ENCODE measurements at regions not wholly inside any gene's neighbourhood (a gene's known extent, or its start where the extent isn't known, plus 50 kb on each side); places are given as distances from the start of the nearest gene placed in this dataset.

DNA sequence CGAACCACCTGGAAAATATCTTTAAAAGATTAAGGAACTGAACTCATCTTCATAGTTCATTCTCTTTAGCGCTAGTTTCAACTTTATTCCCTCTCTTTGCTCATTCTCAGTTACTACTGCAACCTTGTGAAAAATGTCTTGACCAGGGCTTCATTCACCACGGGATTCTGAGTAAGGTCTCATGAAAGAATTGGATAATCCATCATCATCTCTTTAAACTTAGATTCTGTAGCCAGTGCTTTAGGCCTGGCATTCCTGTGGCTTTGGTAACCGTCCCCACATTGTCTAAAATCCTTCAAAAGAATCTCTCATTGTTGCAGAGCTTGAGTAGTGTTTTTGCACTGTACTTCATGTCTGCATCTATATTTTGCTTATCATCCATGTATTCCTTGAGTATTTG is 229.5 kb downstream of the ETAA1 start:
- H3K79me2 ChIP-seq (ENCODE audit: control insufficient read depth, insufficient read depth, low read length), result no peaks in the 10 kb centered on the region
- dilution Hi-C loops (cut with MboI; ENCODE audit: extremely low pct_ligation_motif_present, low sequenced_read_pairs), result no loop called here
- FAIRE-seq (no peak), DNase-seq (ENCODE audit: low read depth, low spot score) (no peak)
- ChIA-PET POLR2A (no interaction called here), CTCF (no interaction called here)
- H2AFZ ChIP-seq (ENCODE audit: low read depth, low read length), result no peak overlapping the region
- no peaks in the 10 kb centered on the region for H3K9me3 ChIP-seq (replicated peaks; ENCODE audit: control insufficient read depth, insufficient read depth, low read length)
- H3K9ac ChIP-seq (replicated peaks; ENCODE audit: extremely low read depth, insufficient read depth, low read length), result no peak overlapping the region
- H3K4me2 ChIP-seq (ENCODE audit: insufficient read depth, low read length), result no peak overlapping the region
- H3K4me3 ChIP-seq (replicated peaks in 1 of 3; ENCODE audit: insufficient read depth in 1 of 3, low read depth in 1 of 3, low read length in 3 of 3), result no peak overlapping the region
- H3K4me1 ChIP-seq (ENCODE audit: control insufficient read depth, extremely low read depth, insufficient read depth, low read length), result no peaks in the 10 kb centered on the region
- H3K27ac ChIP-seq (ENCODE audit: insufficient read depth, low read depth, low read length), result no peak overlapping the region
- H3K27me3 ChIP-seq (ENCODE audit: control insufficient read depth in 2 of 2, insufficient read depth in 2 of 2, low read length in 2 of 2), result no peaks in the 10 kb centered on the region
- H3K36me3 ChIP-seq (ENCODE audit: control insufficient read depth in 2 of 2, extremely low read depth in 1 of 2, insufficient read depth in 2 of 2, low read length in 2 of 2), result no peaks in the 10 kb centered on the region
- H4K20me1 ChIP-seq (replicated peaks; ENCODE audit: control insufficient read depth, extremely low read depth, insufficient read depth, low read length), result no peaks in the 10 kb centered on the region
- intact Hi-C loops (cut with micrococcal nuclease), result no loop called here
- BruUV-seq (replicated peaks), result no TSS peak
- no peaks in the 10 kb centered on the region for H3K9me1 ChIP-seq (replicated peaks; ENCODE audit: control insufficient read depth, extremely low read depth, insufficient read depth, low read length)
- no peak for TF ChIP-seq GATA2 (IDR thresholded peaks at IDR 0.05; ENCODE audit: insufficient read depth, insufficient read length, low read depth, low read length)
- TF ChIP-seq FOS (IDR thresholded peaks at IDR 0.05; ENCODE audit: borderline replicate concordance, insufficient read depth, low read length), result no peak
- no peak for TF ChIP-seq POLR2A (IDR thresholded peaks at IDR 0.05; ENCODE audit: low read depth, low read length)
- TF ChIP-seq MAX (IDR thresholded peaks at IDR 0.05; ENCODE audit: insufficient read depth, insufficient read length), result no peak
- TF ChIP-seq JUN (IDR thresholded peaks at IDR 0.05; ENCODE audit: borderline replicate concordance, insufficient read depth, insufficient read length, low read depth), result no peak
- TF ChIP-seq POLR2AphosphoS5 (IDR thresholded peaks at IDR 0.05; ENCODE audit: insufficient read depth, low read depth, low read length), result no peak
- no peak for TF ChIP-seq MYC (IDR thresholded peaks at IDR 0.05; ENCODE audit: low read depth, low read length)
- TF ChIP-seq, protein P1, sequence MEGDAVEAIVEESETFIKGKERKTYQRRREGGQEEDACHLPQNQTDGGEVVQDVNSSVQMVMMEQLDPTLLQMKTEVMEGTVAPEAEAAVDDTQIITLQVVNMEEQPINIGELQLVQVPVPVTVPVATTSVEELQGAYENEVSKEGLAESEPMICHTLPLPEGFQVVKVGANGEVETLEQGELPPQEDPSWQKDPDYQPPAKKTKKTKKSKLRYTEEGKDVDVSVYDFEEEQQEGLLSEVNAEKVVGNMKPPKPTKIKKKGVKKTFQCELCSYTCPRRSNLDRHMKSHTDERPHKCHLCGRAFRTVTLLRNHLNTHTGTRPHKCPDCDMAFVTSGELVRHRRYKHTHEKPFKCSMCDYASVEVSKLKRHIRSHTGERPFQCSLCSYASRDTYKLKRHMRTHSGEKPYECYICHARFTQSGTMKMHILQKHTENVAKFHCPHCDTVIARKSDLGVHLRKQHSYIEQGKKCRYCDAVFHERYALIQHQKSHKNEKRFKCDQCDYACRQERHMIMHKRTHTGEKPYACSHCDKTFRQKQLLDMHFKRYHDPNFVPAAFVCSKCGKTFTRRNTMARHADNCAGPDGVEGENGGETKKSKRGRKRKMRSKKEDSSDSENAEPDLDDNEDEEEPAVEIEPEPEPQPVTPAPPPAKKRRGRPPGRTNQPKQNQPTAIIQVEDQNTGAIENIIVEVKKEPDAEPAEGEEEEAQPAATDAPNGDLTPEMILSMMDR (IDR thresholded peaks at IDR 0.05; ENCODE audit: extremely low read depth in 1 of 2, insufficient read depth in 1 of 2, low read depth in 1 of 2, low read length in 2 of 2), result no peak
- no peak for TF ChIP-seq EZH2 (IDR thresholded peaks at IDR 0.05; ENCODE audit: borderline replicate concordance, low read depth, low read length, severe bottlenecking)
